Spleen (tissue), 11 donors: ENCODE measurements at regions not wholly inside any gene's neighbourhood (a gene's known extent, or its start where the extent isn't known, plus 50 kb on each side); places are given as distances from the start of the nearest gene placed in this dataset.

Experiments
- DNase-seq: peaks from one replicate; pipeline ENCODE4 v3.0.0-alpha.2; 2020
- H3K27ac ChIP-seq, 8 donors: fragments of 200-600 bp; sonication (generic) in 7 of 8; 1 replicate in 4 of 8; 2 replicates in 4 of 8; pipeline versions ENCODE4 v1.5.0 to v1.8.0; 2016 to 2021; ENCODE audit warnings: inconsistent platforms in 4 of 8, mild to moderate bottlenecking in 4 of 8, moderate library complexity in 1 of 8
- H3K27me3 ChIP-seq, 7 donors: fragments of 200-600 bp; sonication (generic) in 6 of 7; replicated peaks in 1 of 7; 1 replicate in 4 of 7; 2 replicates in 3 of 7; pipeline versions ENCODE4 v1.5.0 to v1.8.0; 2016 to 2021; ENCODE audit warnings: inconsistent platforms in 3 of 7, mild to moderate bottlenecking in 1 of 7
- H3K36me3 ChIP-seq, 6 donors: fragments of 200-600 bp; sonication (generic) in 5 of 6; 1 replicate in 4 of 6; 2 replicates in 2 of 6; pipeline versions ENCODE4 v1.5.0 to v1.8.0; 2016 to 2021; ENCODE audit warnings: inconsistent platforms in 2 of 6
- H3K4me1 ChIP-seq, 6 donors: fragments of 200-600 bp; sonication (generic) in 5 of 6; 1 replicate in 3 of 6; 2 replicates in 3 of 6; pipeline versions ENCODE4 v1.5.0 to v1.8.0; 2016 to 2021; ENCODE audit warnings: inconsistent platforms in 3 of 6
- H3K4me3 ChIP-seq, 8 donors: fragments of 200-600 bp; sonication (generic) in 7 of 8; 1 replicate in 4 of 8; 2 replicates in 4 of 8; pipeline versions ENCODE4 v1.5.0 to v1.8.0; 2016 to 2021; ENCODE audit warnings: inconsistent platforms in 4 of 8, mild to moderate bottlenecking in 4 of 8, moderate library complexity in 2 of 8
- H3K9me3 ChIP-seq, 8 donors: fragments of 200-600 bp; sonication (generic) in 7 of 8; 1 replicate in 4 of 8; 2 replicates in 4 of 8; pipeline versions ENCODE4 v1.5.0 to v1.8.0; 2016 to 2021; ENCODE audit warnings: inconsistent platforms in 4 of 8
- POLR2A ChIP-seq, 3 donors: fragments of 450-650 bp; IDR thresholded peaks; one replicate each; pipeline ENCODE4 v1.5.1; 2017; ENCODE audit warnings: antibody characterized with exemption in 3 of 3, mild to moderate bottlenecking in 1 of 3
- POLR2AphosphoS5 ChIP-seq, 3 donors: sonication (generic); formaldehyde crosslinking; IDR thresholded peaks; one replicate each; pipeline ENCODE4 v1.5.1; 2017; ENCODE audit warnings: antibody characterized with exemption in 3 of 3
- WGBS, 5 donors: extraction: QIAGEN DNeasy Blood & Tissue Kit in 3 of 5; methylation state at CpG; one replicate each; pipeline versions ENCODE4 v1.1.5 to v1.1.7; 2013 to 2018; 5-methylcytosine and 5-hydroxymethylcytosine counted together
- intact Hi-C: fragments of 100-400 bp; cut with DNase I; formaldehyde crosslinking; loops from one replicate; pipeline ENCODE4 v1.15.0; 2023; ENCODE audit warnings: low total_unique reads
- TF ChIP-seq, protein P1 (sequence below), 11 experiments: fragments of 200-600 bp in 7 of 11; fragments of 450-650 bp in 4 of 11; sonication (generic) in 4 of 11; IDR thresholded peaks in 8 of 11; conservative IDR thresholded peaks in 3 of 11; 1 replicate in 7 of 11; 2 replicates in 4 of 11; pipeline versions ENCODE4 v1.4.0 to v1.8.0; 2016 to 2021; ENCODE audit warnings: antibody characterized with exemption in 11 of 11, inconsistent platforms in 4 of 11, mild to moderate bottlenecking in 1 of 11
- donor health status: healthy with polysubstance abuse.
- donor health status: DM: no; HTN: no; CAD: no; lungs with moderate emphysema.
- donor health status: DM: no; HTN: no; CAD: no.
- donor health status: Bipolar disorder and iron deficiency.
- donor health status: healthy.
- donor health status: DM: no; HTN: no; CAD: no.
- donor health status: DM: yes; HTN: yes; CAD: no.

DNA sequence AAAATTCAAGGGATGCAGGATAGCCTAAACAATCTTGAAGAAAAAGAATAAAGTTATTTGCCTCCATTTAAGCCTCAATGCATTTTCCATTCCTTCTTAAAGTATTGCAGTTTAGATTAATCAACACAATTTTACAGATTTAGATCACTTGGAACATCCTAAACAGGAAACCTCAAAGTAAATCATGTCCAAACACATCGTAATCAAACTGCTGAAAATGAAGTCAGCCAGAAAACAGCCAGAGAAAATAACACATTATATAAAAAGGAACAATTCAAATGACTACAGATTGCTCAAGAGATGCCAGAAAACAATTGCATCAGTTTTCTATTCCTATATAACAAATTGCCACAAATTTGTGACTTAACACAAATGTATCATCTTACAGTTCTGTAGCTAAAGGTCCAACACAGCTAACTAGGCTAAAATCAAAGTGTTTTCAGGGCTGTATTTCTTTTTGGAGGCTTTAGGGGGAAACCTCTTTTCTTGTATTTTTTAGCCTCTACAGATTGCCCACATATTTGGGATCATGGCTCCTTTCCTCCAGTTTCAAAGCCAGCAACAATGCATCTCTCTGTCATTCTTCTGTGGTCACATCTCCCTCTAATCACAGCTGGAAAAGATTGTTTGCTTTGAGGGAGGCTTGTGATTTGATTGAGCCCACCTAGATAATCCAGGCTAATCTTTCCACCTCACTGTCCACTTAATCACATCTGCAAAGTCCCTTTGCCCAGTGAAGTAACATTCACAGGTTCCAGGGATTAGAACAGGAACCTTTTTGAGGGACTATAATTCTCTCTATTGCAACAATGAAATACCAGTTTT is 543.3 kb upstream of the UBE2E2 start:
- Histone ChIP-seq H3K27ac (no peak overlapping the region), H3K4me1 (no peaks in the 10 kb centered on the region), H3K4me3 (no peak overlapping the region), H3K9me3 (peaks cover 0 to 2% (median 0%) of the 10 kb centered on the region in 8 donors), H3K27me3 (no peaks in the 10 kb centered on the region), H3K36me3 (no peaks in the 10 kb centered on the region)
- intact Hi-C loops = no loop called here
- no peak for DNase-seq
- TF ChIP-seq POLR2A (IDR thresholded peaks at IDR 0.05) (no peak), POLR2AphosphoS5 (IDR thresholded peaks at IDR 0.05) (no peak)
- TF ChIP-seq, protein P1, sequence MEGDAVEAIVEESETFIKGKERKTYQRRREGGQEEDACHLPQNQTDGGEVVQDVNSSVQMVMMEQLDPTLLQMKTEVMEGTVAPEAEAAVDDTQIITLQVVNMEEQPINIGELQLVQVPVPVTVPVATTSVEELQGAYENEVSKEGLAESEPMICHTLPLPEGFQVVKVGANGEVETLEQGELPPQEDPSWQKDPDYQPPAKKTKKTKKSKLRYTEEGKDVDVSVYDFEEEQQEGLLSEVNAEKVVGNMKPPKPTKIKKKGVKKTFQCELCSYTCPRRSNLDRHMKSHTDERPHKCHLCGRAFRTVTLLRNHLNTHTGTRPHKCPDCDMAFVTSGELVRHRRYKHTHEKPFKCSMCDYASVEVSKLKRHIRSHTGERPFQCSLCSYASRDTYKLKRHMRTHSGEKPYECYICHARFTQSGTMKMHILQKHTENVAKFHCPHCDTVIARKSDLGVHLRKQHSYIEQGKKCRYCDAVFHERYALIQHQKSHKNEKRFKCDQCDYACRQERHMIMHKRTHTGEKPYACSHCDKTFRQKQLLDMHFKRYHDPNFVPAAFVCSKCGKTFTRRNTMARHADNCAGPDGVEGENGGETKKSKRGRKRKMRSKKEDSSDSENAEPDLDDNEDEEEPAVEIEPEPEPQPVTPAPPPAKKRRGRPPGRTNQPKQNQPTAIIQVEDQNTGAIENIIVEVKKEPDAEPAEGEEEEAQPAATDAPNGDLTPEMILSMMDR (IDR thresholded peaks at IDR 0.05 in 8 of 11, conservative IDR thresholded peaks at IDR 0.05 in 3 of 11) = no peak
- 4 to 11% (median 9%) methylated on average over 1 of the region's 1 CpG for WGBS, 5 donors

DNA sequence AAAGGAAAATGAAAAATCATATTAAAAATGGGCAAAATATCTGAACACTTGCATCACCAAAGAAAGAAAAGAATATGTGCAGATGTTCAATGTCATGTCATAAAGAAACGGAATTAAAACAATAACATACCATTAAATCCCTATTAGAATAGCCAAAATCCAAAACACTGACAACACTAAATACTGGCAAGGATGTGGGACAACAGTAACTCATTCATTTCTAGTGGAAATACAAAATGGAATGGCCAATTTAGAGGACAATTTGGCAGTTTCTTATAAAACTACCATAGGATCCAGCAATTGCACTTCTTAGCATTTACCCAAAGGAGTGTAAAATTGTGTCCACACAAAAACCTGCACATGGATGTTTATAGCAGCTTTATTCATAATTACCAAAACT is 542.5 kb upstream of the UBE2E2 start:
- H3K27ac ChIP-seq = no peak overlapping the region
- peaks cover 0 to 2% (median 0%) of the 10 kb centered on the region in 8 donors for H3K9me3 ChIP-seq
- no peaks in the 10 kb centered on the region for H3K4me1 ChIP-seq
- no peak for DNase-seq
- 0 to 86% (median 39%) methylated on average over 1 of the region's 1 CpG for WGBS, 5 donors
- H3K36me3 ChIP-seq = no peaks in the 10 kb centered on the region
- intact Hi-C loops = no loop called here
- no peak overlapping the region for H3K4me3 ChIP-seq
- TF ChIP-seq, protein P1 (IDR thresholded peaks at IDR 0.05 in 8 of 11, conservative IDR thresholded peaks at IDR 0.05 in 3 of 11) = no peak
- TF ChIP-seq POLR2AphosphoS5 (IDR thresholded peaks at IDR 0.05) (no peak), POLR2A (IDR thresholded peaks at IDR 0.05) (no peak)
- no peaks in the 10 kb centered on the region for H3K27me3 ChIP-seq

DNA sequence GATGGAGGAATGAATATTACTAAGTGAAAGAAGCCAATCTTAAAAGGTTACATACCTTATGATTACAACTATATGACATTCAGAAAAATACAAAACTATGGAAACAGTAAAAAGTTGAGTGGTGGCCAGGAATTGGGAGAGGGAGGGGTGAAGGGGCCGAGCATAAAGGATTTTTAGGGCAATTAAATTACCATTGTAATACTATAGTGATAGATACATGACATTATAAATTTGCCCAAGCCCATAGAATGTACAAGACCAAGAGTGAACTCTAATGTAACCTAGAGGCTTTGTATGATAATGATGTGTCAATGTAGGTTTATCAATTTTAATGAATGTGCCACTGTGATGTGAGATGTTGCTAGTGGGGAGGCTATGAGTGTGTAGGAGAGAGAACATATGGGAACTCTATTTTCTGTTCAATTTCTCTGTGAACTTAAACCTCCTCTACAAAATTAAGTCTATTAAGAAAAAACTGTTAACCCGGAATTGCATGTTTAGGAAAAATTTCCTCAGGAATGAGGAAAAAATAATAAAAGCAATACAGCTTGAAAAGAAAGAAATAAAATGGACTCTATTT is 541.9 kb upstream of the UBE2E2 start:
- H3K4me3 ChIP-seq = no peak overlapping the region
- TF ChIP-seq POLR2A (IDR thresholded peaks at IDR 0.05) (no peak), POLR2AphosphoS5 (IDR thresholded peaks at IDR 0.05) (no peak)
- TF ChIP-seq, protein P1 (IDR thresholded peaks at IDR 0.05 in 8 of 11, conservative IDR thresholded peaks at IDR 0.05 in 3 of 11) = no peak
- DNase-seq = no peak
- WGBS, 5 donors = 76 to 87% (median 78%) methylated on average over 2 of the region's 2 CpGs
- intact Hi-C loops = no loop called here
- H3K27me3 ChIP-seq = no peaks in the 10 kb centered on the region
- no peak overlapping the region for H3K27ac ChIP-seq
- H3K4me1 ChIP-seq = no peaks in the 10 kb centered on the region
- H3K9me3 ChIP-seq = peaks cover 0 to 2% (median 0%) of the 10 kb centered on the region in 8 donors
- no peaks in the 10 kb centered on the region for H3K36me3 ChIP-seq

DNA sequence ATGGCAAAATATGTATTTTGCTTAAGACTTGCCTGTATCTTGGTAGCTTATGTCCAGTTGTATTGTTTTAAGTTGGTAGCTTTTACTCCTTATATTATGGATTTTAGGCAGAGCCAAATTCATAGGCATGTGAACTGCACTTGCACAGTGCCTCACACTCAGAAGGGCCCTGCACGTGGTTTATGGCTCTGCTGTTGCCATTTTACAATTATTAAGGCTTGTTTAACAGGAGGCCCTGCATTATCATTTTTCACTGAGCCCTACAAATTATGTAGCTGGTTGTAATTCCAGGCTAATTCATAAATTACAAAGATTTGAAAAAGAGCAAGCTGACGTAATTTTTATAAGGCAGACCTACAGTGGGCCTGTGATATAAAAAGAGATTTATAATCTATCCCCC is 537.6 kb upstream of the UBE2E2 start:
- no peaks in the 10 kb centered on the region for H3K9me3 ChIP-seq
- no peak for TF ChIP-seq POLR2A (IDR thresholded peaks at IDR 0.05)
- TF ChIP-seq POLR2AphosphoS5 (IDR thresholded peaks at IDR 0.05) = no peak
- TF ChIP-seq, protein P1 (IDR thresholded peaks at IDR 0.05 in 8 of 11, conservative IDR thresholded peaks at IDR 0.05 in 3 of 11) = no peak
- no peaks in the 10 kb centered on the region for H3K4me1 ChIP-seq
- intact Hi-C loops = no loop called here
- H3K36me3 ChIP-seq = no peaks in the 10 kb centered on the region
- H3K27ac ChIP-seq = no peak overlapping the region
- DNase-seq = no peak
- H3K27me3 ChIP-seq = no peaks in the 10 kb centered on the region
- no peak overlapping the region for H3K4me3 ChIP-seq
- 62 to 80% (median 63%) methylated on average over 2 of the region's 2 CpGs for WGBS, 5 donors
